ENCODE measurements at regions not wholly inside any gene's neighbourhood (a gene's known extent, or its start where the extent isn't known, plus 50 kb on each side); places are given as distances from the start of the nearest gene placed in this dataset.

DNA sequence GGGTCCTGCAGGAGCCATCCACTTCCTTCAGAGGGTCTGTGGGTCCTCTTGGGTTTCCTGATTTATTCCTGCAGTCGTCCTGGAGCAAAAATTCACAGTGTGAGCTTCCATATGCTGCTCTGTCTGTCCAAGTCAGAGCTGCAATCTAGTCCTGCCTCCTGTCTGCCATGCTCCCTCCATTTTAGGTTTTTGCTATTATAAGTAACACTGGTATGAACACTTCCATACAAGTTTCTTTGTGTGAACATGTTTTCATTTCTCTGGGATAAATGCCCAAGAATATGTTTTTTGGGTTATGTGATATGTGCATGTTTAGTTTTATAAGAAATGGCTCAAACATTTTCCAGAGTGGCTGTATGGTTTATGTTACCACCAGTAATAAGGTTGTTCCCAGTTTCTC, 188.1 kb downstream of the ACTR3B start:
- no peak for TF ChIP-seq POLR2A (IDR thresholded peaks at IDR 0.05; ENCODE audit: low read depth, low read length)
- TF ChIP-seq POLR2AphosphoS5 (IDR thresholded peaks at IDR 0.05; ENCODE audit: low read depth, low read length), result no peak
